GM12878 (cell line): ENCODE measurements at regions not wholly inside any gene's neighbourhood (a gene's known extent, or its start where the extent isn't known, plus 50 kb on each side); places are given as distances from the start of the nearest gene placed in this dataset.

Experiments used
- ATAC-seq: fragments of 200-7000 bp; cut with Tn5 transposase; 3 replicates; pipeline ENCODE4 v1.9.1; 2020; ENCODE audit warnings: mild to moderate bottlenecking, moderate library complexity
- BruUV-seq: library from RNA; stranded (reverse); fragments of 400-500 nt; replicated peaks from 2 replicates; lab custom pipeline; 2021; lab: Mats Ljungman, UMichigan
- CTCF ChIA-PET: fragments of 300-600 bp; sonication (Branson Sonifier 250); formaldehyde crosslinking; extraction: SDS; loops from one replicate; lab custom pipeline; 2021; ENCODE audit warnings: inconsistent platforms; lab: Yijun Ruan, JAX
- POLR2A ChIA-PET: fragments of 350-600 bp; formaldehyde crosslinking; extraction: SDS; loops from one replicate; lab custom pipeline; 2021; ENCODE audit warnings: inconsistent platforms; lab: Charles Lee
- RAD21 ChIA-PET: fragments of 300-600 bp; sonication (Branson Sonifier 250); formaldehyde crosslinking; loops from one replicate; lab custom pipeline; 2023; ENCODE audit warnings: antibody characterized with exemption; ENCODE audit not compliant: unreplicated experiment; lab: Charles Lee
- SMC1A ChIA-PET: fragments of 300-600 bp; sonication (Branson Sonifier 250); formaldehyde crosslinking; loops from one replicate; lab custom pipeline; 2023; ENCODE audit not compliant: unreplicated experiment, uncharacterized antibody; lab: Charles Lee
- DNase-seq: peaks from one replicate; pipeline ENCODE4 v3.0.0-alpha.2; 2011; ENCODE audit warnings: low read depth, low spot score
- FAIRE-seq: peaks from 3 replicates; lab custom pipeline; 2011; peaks lifted over from hg19 to GRCh38; lab: Jason Lieb, UNC
- H2AFZ ChIP-seq: 2 replicates; pipeline ENCODE4 v1.6.0; 2011; ENCODE audit warnings: low read depth, low read length, control low read depth; ENCODE audit not compliant: control insufficient read depth
- H3K27ac ChIP-seq: 2 replicates; pipeline ENCODE4 v1.5.1; 2011; ENCODE audit warnings: control low read depth; ENCODE audit not compliant: control insufficient read depth, insufficient read depth
- H3K27me3 ChIP-seq, 2 experiments: replicated peaks in 1 of 2; 2 replicates each; pipeline versions ENCODE4 v1.6.0 to v1.6.1; 2011; ENCODE audit warnings: low read length in 1 of 2; ENCODE audit not compliant: control insufficient read depth in 2 of 2, insufficient read depth in 2 of 2
- H3K36me3 ChIP-seq, 2 experiments: 2 replicates each; pipeline ENCODE4 v1.5.1; 2011; ENCODE audit warnings: low read length in 1 of 2; ENCODE audit not compliant: control insufficient read depth in 2 of 2, insufficient read depth in 2 of 2
- H3K4me1 ChIP-seq: 2 replicates; pipeline ENCODE4 v1.6.1; 2011; ENCODE audit warnings: mild to moderate bottlenecking, low read length, moderate library complexity, mixed read lengths; ENCODE audit not compliant: control insufficient read depth, insufficient read depth
- H3K4me2 ChIP-seq: 2 replicates; pipeline ENCODE4 v1.6.0; 2011; ENCODE audit warnings: control low read depth; ENCODE audit not compliant: control insufficient read depth, insufficient read depth
- H3K4me3 ChIP-seq: fragments of 200-600 bp; sonication (generic); 2 replicates; pipeline ENCODE4 v1.5.1; 2016
- H3K79me2 ChIP-seq: 2 replicates; pipeline ENCODE4 v1.6.0; 2011; ENCODE audit warnings: low read length; ENCODE audit not compliant: control insufficient read depth, insufficient read depth
- H3K9ac ChIP-seq: 2 replicates; pipeline ENCODE4 v1.8.0; 2011; ENCODE audit warnings: low read length, control low read depth, mixed read lengths; ENCODE audit not compliant: control insufficient read depth, insufficient read depth
- H3K9me3 ChIP-seq: replicated peaks from 3 replicates; pipeline ENCODE4 v1.5.1; 2011; ENCODE audit warnings: mild to moderate bottlenecking, low read length; ENCODE audit not compliant: control insufficient read depth, insufficient read depth
- H4K20me1 ChIP-seq: 2 replicates; pipeline ENCODE4 v1.6.0; 2011; ENCODE audit not compliant: control insufficient read depth, insufficient read depth
- EGR1 ChIP-seq, 2 experiments: IDR thresholded peaks; 1 replicate in 1 of 2; 2 replicates in 1 of 2; pipeline ENCODE4 v1.6.1; 2011 to 2012; ENCODE audit warnings: low read depth in 2 of 2, low read length in 2 of 2, borderline replicate concordance in 1 of 2, mild to moderate bottlenecking in 1 of 2, moderate library complexity in 1 of 2
- FOXK2 ChIP-seq: fragments of 450-650 bp; IDR thresholded peaks from 2 replicates; pipeline ENCODE4 v1.6.1; 2017; ENCODE audit warnings: mild to moderate bottlenecking, moderate library complexity
- NKRF ChIP-seq: fragments of 450-650 bp; conservative IDR thresholded peaks from 2 replicates; pipeline ENCODE4 v1.6.1; 2017; ENCODE audit warnings: mild to moderate bottlenecking, moderate library complexity
- NR2F1 ChIP-seq: fragments of 450-650 bp; conservative IDR thresholded peaks from 2 replicates; pipeline ENCODE4 v1.6.1; 2017; ENCODE audit warnings: mild to moderate bottlenecking
- PRDM15 ChIP-seq: fragments of 450-650 bp; formaldehyde crosslinking; IDR thresholded peaks from 2 replicates; pipeline ENCODE4 v1.4.0; 2020; ENCODE audit warnings: mild to moderate bottlenecking, moderate library complexity
- STAT3 ChIP-seq: IDR thresholded peaks from 2 replicates; pipeline ENCODE4 v1.6.1; 2011; ENCODE audit warnings: low read depth, low read length, improper control_type of control experiment
- TBL1XR1 ChIP-seq: IDR thresholded peaks from 2 replicates; pipeline ENCODE4 v1.6.1; 2012; ENCODE audit warnings: low read depth, low read length, improper control_type of control experiment
- ZNF274 ChIP-seq: IDR thresholded peaks from one replicate; pipeline ENCODE4 v1.8.0; 2011; ENCODE audit not compliant: insufficient read length, insufficient read depth
- WGBS: methylation state at CpG from one replicate; pipeline ENCODE4 v1.1.6; 2016; ENCODE audit warnings: low lambda C conversion rate; ENCODE audit not compliant: insufficient replicate concordance, insufficient coverage; ENCODE audit errors: missing lambda C conversion rate; 5-methylcytosine and 5-hydroxymethylcytosine counted together
- in situ Hi-C: fragments of 300-500 bp; cut with MboI; formaldehyde crosslinking; loops from 9 replicates; pipeline ENCODE4 v1.14.3; 2018; ENCODE audit warnings: mixed read lengths
- intact Hi-C: fragments of 100-400 bp; cut with micrococcal nuclease; formaldehyde crosslinking; loops from one replicate; pipeline ENCODE4 v1.14.2; 2022; ENCODE audit not compliant: unreplicated experiment
- TF ChIP-seq, protein P1 (sequence below): IDR thresholded peaks from 2 replicates; pipeline ENCODE4 v1.6.1; 2012; ENCODE audit warnings: improper control_type of control experiment, low read depth, low read length; ENCODE audit not compliant: insufficient replicate concordance

DNA sequence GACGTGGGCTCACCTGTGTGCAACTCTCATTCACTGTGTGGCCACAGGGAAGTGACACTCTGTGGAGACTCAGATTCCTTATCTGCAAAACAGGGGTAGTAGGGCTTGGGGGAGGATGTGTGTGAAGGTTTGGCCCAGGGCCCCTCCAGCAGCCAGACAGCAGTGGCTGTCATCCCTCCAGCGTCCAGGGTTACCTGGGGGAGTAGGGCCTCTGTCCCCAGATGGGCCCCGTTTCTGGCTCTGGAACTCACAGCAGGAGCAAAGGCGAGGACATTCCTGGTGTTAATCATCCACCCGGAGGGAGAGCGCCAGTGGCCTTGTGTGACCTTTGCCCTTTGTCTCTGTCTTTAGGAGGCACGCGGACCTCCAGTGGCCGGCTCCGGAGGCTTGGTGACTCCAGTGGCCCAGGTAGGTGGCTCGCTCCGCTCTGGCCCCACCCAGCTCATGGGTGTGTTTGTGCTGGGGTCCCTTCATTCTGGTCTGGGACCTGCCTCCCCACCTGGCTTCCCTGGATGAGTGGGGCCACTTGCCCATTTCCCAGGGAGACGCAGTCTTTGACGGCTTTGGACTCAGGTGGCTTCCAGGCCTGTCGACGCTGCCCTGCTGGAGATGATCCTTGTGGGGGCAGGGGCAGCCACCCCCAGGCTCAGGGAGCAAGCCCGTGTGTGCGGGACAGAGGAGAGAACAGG is 166.2 kb downstream of the SEC14L1 start (continued):
- TF ChIP-seq ZNF274, result no peak
- no peak for TF ChIP-seq STAT3
- TF ChIP-seq TBL1XR1, result no peak

- no peak overlapping the region for H3K27ac ChIP-seq
- no peaks in the 10 kb centered on the region for H4K20me1 ChIP-seq
- POLR2A ChIA-PET, result no interaction called here
- CTCF ChIA-PET, result no interaction called here
- no peaks in the 10 kb centered on the region for H3K79me2 ChIP-seq
- H2AFZ ChIP-seq, result no peak overlapping the region
- H3K9me3 ChIP-seq, result no peaks in the 10 kb centered on the region
- no peak overlapping the region for H3K9ac ChIP-seq
- no peak overlapping the region for H3K4me3 ChIP-seq
- no peaks in the 10 kb centered on the region; a peak in 1 of 4 replicates for H3K36me3 ChIP-seq
- in situ Hi-C loops (no loop called here), intact Hi-C loops (no loop called here)
- ATAC-seq, result no peak
- no peak for FAIRE-seq
- H3K4me2 ChIP-seq, result no peak overlapping the region
- SMC1A ChIA-PET, result no interaction called here
- no peaks in the 10 kb centered on the region for H3K4me1 ChIP-seq
- DNase-seq, result no peak
- no peaks in the 10 kb centered on the region for H3K27me3 ChIP-seq
- RAD21 ChIA-PET, result no interaction called here
- BruUV-seq, result no TSS peak
- WGBS, result 75% methylated on average over 12 of the region's 12 CpGs
- TF ChIP-seq EGR1 (IDR thresholded peaks at IDR 0.05; ENCODE audit: borderline replicate concordance in 1 of 2, low read depth in 2 of 2, low read length in 2 of 2), result no peak
- no peak for TF ChIP-seq NKRF
- TF ChIP-seq, protein P1, sequence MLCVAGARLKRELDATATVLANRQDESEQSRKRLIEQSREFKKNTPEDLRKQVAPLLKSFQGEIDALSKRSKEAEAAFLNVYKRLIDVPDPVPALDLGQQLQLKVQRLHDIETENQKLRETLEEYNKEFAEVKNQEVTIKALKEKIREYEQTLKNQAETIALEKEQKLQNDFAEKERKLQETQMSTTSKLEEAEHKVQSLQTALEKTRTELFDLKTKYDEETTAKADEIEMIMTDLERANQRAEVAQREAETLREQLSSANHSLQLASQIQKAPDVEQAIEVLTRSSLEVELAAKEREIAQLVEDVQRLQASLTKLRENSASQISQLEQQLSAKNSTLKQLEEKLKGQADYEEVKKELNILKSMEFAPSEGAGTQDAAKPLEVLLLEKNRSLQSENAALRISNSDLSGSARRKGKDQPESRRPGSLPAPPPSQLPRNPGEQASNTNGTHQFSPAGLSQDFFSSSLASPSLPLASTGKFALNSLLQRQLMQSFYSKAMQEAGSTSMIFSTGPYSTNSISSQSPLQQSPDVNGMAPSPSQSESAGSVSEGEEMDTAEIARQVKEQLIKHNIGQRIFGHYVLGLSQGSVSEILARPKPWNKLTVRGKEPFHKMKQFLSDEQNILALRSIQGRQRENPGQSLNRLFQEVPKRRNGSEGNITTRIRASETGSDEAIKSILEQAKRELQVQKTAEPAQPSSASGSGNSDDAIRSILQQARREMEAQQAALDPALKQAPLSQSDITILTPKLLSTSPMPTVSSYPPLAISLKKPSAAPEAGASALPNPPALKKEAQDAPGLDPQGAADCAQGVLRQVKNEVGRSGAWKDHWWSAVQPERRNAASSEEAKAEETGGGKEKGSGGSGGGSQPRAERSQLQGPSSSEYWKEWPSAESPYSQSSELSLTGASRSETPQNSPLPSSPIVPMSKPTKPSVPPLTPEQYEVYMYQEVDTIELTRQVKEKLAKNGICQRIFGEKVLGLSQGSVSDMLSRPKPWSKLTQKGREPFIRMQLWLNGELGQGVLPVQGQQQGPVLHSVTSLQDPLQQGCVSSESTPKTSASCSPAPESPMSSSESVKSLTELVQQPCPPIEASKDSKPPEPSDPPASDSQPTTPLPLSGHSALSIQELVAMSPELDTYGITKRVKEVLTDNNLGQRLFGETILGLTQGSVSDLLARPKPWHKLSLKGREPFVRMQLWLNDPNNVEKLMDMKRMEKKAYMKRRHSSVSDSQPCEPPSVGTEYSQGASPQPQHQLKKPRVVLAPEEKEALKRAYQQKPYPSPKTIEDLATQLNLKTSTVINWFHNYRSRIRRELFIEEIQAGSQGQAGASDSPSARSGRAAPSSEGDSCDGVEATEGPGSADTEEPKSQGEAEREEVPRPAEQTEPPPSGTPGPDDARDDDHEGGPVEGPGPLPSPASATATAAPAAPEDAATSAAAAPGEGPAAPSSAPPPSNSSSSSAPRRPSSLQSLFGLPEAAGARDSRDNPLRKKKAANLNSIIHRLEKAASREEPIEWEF, result no peak
- TF ChIP-seq PRDM15, result no peak
- no peak for TF ChIP-seq FOXK2
- no peak for TF ChIP-seq NR2F1
Measured at GRCh38 chr17:77307479-77308198, 166.9 kb downstream of the SEC14L1 start.
